BJ (cell line): ENCODE measurements at regions not wholly inside any gene's neighbourhood (a gene's known extent, or its start where the extent isn't known, plus 50 kb on each side); places are given as distances from the start of the nearest gene placed in this dataset.

ENCODE experiments used
- CTCF ChIA-PET: fragments of 350-600 bp; formaldehyde crosslinking; extraction: SDS; loops from one replicate; lab custom pipeline; 2021; ENCODE audit warnings: antibody characterized with exemption, inconsistent platforms; lab: Yijun Ruan, JAX
- POLR2A ChIA-PET: fragments of 300-600 bp; sonication (Branson Sonifier 250); formaldehyde crosslinking; extraction: SDS; loops from one replicate; lab custom pipeline; 2021; ENCODE audit warnings: antibody characterized with exemption; lab: Charles Lee
- DNase-seq: peaks from one replicate; pipeline ENCODE4 v3.0.0-alpha.2; 2011; ENCODE audit warnings: low read depth
- H3K27me3 ChIP-seq: 2 replicates; pipeline ENCODE4 v1.6.0; 2011; ENCODE audit warnings: low read length; ENCODE audit not compliant: control insufficient read depth, insufficient read depth
- H3K36me3 ChIP-seq: 2 replicates; pipeline ENCODE4 v1.5.1; 2011; ENCODE audit warnings: low read length; ENCODE audit not compliant: control insufficient read depth, insufficient read depth
- H3K4me3 ChIP-seq: 2 replicates; pipeline ENCODE4 v1.5.1; 2011; ENCODE audit warnings: low read depth, mild to moderate bottlenecking, control low read depth, low read length
- CTCF ChIP-seq: IDR thresholded peaks from 2 replicates; pipeline ENCODE4 v1.5.1; 2011; ENCODE audit warnings: low read depth, mild to moderate bottlenecking, control low read depth, inconsistent platforms, low read length, moderate library complexity; ENCODE audit not compliant: insufficient read depth

GRCh38 chr15:95016511-95017229, 785.3 kb downstream of the MCTP2 start:
- CTCF ChIA-PET, result interaction anchor here (1.1 to 1.4 kb wide), 2 partner anchors 9 to 27 kb away, joined by 3 to 4 read pairs; no protein-coding TSS in a partner anchor
- DNase-seq, result no peak
- Histone ChIP-seq H3K36me3 (no peaks in the 10 kb centered on the region), H3K4me3 (no peak overlapping the region), H3K27me3 (no peaks in the 10 kb centered on the region)
- no peak for TF ChIP-seq CTCF
- POLR2A ChIA-PET, result interaction anchor here (0.6 kb wide), 1 partner anchor 243 kb away, joined by 3 read pairs; no protein-coding TSS in a partner anchor

GRCh38 chr15:95017666-95018328, 786.4 kb downstream of the MCTP2 start:
- CTCF ChIA-PET, result no interaction called here

DNA sequence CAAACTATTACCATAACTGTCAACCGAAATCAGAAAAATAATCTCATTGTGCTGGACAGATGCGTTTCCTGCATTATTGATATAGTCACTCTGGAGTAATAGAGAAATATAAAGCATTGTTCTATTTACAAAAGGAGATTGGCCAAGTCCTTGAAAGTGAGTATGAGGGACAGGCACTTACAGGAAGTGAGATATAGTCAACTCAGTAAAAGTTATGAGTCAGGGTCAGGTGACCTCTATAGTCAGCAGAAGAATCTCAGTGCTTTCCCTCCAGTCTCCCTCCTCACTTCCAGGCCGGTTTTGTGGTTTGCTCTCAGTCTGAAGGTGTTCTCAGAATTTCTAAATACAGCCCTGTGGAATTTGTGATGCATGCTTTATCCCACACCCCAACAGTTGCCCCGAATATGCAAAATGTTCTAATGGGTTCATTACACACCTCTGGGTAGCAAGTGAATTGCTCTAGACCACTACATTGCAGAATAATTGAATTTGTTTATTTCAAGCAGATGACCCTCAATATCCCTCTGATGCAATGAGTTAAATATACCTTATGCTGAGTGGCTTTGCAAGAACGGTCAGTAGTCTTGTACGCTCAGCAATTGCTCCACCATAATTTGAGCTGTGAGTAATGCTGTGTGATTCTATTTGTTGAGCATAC, 787.7 kb downstream of the MCTP2 start:
- ChIA-PET POLR2A (no interaction called here), CTCF (interaction anchor here (0.5 kb wide), 1 partner anchor 145 kb away, joined by 3 read pairs; no protein-coding TSS in a partner anchor)
- Histone ChIP-seq H3K36me3 (no peaks in the 10 kb centered on the region), H3K27me3 (no peaks in the 10 kb centered on the region), H3K4me3 (no peak overlapping the region)
- DNase-seq, result no peak
- TF ChIP-seq CTCF, result no peak

More at GRCh38 chr15:95017666-95018328, 786.4 kb downstream of the MCTP2 start:
- Histone ChIP-seq H3K27me3 (no peaks in the 10 kb centered on the region), H3K36me3 (no peaks in the 10 kb centered on the region), H3K4me3 (no peak overlapping the region)
- no peak for DNase-seq
- no peak for TF ChIP-seq CTCF
- POLR2A ChIA-PET, result no interaction called here

DNA sequence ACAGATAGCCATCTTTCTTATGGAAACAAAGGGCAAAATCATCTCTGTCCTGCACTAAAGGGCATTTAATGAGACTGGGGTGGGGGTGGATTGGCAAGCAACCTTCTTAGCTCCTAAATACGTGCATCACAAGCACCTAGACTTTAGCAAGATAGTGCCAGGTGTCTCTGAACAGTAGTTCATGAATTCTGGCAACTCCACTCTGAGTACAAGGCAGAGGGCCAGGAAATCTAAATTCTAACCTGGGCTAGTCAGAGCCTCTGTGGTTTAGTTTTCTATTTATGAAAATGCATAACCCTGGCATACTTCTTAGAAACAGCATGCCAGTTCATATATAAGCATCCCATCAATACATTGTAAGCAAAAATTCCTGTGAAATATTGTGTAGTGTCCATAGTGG, 788.5 kb downstream of the MCTP2 start:
- TF ChIP-seq CTCF, result no peak
- ChIA-PET CTCF (no interaction called here), POLR2A (no interaction called here)
- no peak for DNase-seq
- Histone ChIP-seq H3K36me3 (no peaks in the 10 kb centered on the region), H3K4me3 (no peak overlapping the region), H3K27me3 (no peaks in the 10 kb centered on the region)

- Histone ChIP-seq H3K36me3 (no peaks in the 10 kb centered on the region), H3K27me3 (no peaks in the 10 kb centered on the region), H3K4me3 (no peak overlapping the region)
- CTCF ChIA-PET, result interaction anchor here (1.5 kb wide), 1 partner anchor 11 kb away, joined by 3 read pairs; no protein-coding TSS in a partner anchor
- no peak for TF ChIP-seq CTCF
- POLR2A ChIA-PET, result no interaction called here
- no peak for DNase-seq
These were observed 790.5 kb downstream of the MCTP2 start for GRCh38 chr15:95021816-95022215.
